ENCODE measurements at regions not wholly inside any gene's neighbourhood (a gene's known extent, or its start where the extent isn't known, plus 50 kb on each side); places are given as distances from the start of the nearest gene placed in this dataset.

DNA sequence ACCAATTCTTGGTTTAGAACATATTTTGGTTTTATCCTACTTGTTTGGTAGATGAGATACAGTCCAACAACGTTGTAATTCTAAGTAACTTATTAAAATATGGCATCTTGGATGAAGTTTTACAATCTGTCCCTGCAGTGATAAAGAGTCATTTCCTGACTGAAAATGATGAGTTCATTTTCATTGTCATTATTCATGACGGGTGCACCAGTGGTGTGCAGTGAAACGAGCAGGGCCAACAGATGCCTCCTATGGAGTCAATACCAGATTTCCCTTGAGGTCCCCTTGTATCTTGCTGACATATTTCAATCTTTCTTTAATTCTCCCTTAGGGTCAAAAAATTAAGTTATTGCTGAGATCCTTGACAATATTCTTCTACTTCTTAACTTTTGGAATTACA lies 438.5 kb downstream of the LRIG3 start:
- ChIA-PET CTCF (no interaction called here), POLR2A (no interaction called here)
- no peak overlapping the region for H3K4me3 ChIP-seq (ENCODE audit: low read depth, low read length)
- no peak overlapping the region for H3K27ac ChIP-seq (ENCODE audit: low read depth, low read length)
- no peak for DNase-seq (ENCODE audit: low read depth, low spot score)
- H3K27me3 ChIP-seq (ENCODE audit: control insufficient read depth, insufficient read depth, low read length), result no peaks in the 10 kb centered on the region
- H3K9me3 ChIP-seq (ENCODE audit: control insufficient read depth, insufficient read depth, low read length), result no peaks in the 10 kb centered on the region
- TF ChIP-seq, protein P1, sequence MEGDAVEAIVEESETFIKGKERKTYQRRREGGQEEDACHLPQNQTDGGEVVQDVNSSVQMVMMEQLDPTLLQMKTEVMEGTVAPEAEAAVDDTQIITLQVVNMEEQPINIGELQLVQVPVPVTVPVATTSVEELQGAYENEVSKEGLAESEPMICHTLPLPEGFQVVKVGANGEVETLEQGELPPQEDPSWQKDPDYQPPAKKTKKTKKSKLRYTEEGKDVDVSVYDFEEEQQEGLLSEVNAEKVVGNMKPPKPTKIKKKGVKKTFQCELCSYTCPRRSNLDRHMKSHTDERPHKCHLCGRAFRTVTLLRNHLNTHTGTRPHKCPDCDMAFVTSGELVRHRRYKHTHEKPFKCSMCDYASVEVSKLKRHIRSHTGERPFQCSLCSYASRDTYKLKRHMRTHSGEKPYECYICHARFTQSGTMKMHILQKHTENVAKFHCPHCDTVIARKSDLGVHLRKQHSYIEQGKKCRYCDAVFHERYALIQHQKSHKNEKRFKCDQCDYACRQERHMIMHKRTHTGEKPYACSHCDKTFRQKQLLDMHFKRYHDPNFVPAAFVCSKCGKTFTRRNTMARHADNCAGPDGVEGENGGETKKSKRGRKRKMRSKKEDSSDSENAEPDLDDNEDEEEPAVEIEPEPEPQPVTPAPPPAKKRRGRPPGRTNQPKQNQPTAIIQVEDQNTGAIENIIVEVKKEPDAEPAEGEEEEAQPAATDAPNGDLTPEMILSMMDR (IDR thresholded peaks at IDR 0.05; ENCODE audit: low read depth, low read length), result no peak

DNA sequence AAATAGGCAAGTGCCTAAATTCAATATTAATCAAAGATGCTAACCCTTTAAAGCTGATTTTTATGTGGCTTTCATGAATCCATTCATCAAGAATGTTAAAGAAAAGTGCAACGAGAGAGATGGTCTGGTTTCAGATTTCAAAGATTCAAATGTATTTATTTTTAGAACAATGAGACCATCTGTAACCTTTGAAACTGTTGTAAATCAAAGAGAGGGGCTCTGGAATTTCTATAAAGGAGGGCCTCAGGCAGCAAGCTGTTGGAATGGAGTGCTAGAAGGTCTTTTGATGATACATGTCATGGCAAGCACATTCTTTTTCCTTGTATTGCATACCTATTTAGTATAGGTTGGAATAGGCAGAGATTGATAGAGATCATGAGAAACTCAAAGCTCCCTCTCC lies 433.0 kb downstream of the LRIG3 start:
- Histone ChIP-seq H3K4me3 (ENCODE audit: low read depth, low read length) (no peak overlapping the region), H3K27me3 (ENCODE audit: control insufficient read depth, insufficient read depth, low read length) (no peaks in the 10 kb centered on the region), H3K9me3 (ENCODE audit: control insufficient read depth, insufficient read depth, low read length) (no peaks in the 10 kb centered on the region), H3K27ac (ENCODE audit: low read depth, low read length) (no peak overlapping the region)
- ChIA-PET CTCF (interaction anchor here (0.7 kb wide), 1 partner anchor 184 kb away, joined by 3 read pairs; no protein-coding TSS in a partner anchor), POLR2A (interaction anchor here (0.7 kb wide), 1 partner anchor 53 kb away, joined by 3 read pairs; no protein-coding TSS in a partner anchor)
- DNase-seq (ENCODE audit: low read depth, low spot score), result no peak
- TF ChIP-seq, protein P1 (IDR thresholded peaks at IDR 0.05; ENCODE audit: low read depth, low read length), result no peak

DNA sequence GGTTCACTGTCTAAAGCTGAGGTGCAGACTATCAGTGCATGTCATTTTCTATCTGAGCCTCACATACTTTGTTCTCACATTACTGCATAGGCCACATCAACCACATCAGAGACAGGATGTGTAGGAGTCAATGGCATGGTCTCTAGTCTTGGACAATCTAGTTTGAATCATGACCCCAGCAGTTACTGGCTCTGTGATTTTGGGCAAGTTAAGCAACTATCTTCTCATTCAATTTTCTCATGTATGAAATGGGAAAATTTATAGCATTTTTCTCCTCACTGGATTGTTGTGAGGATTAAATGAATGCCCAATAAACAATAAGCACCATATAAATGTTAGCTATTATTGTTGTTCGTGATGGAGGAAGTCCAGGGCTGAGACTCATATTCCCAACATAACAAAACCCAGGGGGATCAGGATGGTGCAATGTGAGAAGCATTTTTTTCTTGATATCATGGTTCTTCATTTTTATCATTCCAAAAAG lies 432.6 kb downstream of the LRIG3 start:
- no peak overlapping the region for H3K27ac ChIP-seq (ENCODE audit: low read depth, low read length)

DNA sequence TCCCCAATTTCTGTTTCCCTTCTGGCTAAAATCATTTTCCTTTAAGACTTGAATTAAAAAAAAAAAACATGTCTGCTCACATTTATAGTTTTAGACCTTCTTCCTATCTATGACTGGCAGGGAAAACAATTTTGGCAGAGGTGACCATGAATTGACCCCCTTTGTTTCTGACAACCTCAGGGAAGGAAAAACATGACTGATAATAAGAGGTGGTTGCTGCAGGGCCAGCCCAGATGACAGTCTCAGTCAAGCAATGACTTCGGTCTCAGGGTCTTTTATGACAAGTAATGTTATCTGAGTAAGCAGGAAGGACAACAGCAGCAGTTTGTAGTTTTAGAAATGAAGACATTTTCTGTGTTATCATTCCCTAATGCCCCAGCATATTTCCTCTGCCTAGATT lies 430.9 kb downstream of the LRIG3 start:
- ChIA-PET CTCF (no interaction called here), POLR2A (no interaction called here)
- no peaks in the 10 kb centered on the region for H3K9me3 ChIP-seq (ENCODE audit: control insufficient read depth, insufficient read depth, low read length)
- H3K4me3 ChIP-seq (ENCODE audit: low read depth, low read length), result no peak overlapping the region
- DNase-seq (ENCODE audit: low read depth, low spot score), result no peak
- TF ChIP-seq, protein P1 (IDR thresholded peaks at IDR 0.05; ENCODE audit: low read depth, low read length), result no peak
- H3K27me3 ChIP-seq (ENCODE audit: control insufficient read depth, insufficient read depth, low read length), result no peaks in the 10 kb centered on the region
- no peak overlapping the region for H3K27ac ChIP-seq (ENCODE audit: low read depth, low read length)

More for the DNA sequence above, 432.6 kb downstream of the LRIG3 start:
- no peaks in the 10 kb centered on the region for H3K9me3 ChIP-seq (ENCODE audit: control insufficient read depth, insufficient read depth, low read length)
- POLR2A ChIA-PET, result no interaction called here
- H3K4me3 ChIP-seq (ENCODE audit: low read depth, low read length), result no peak overlapping the region
- CTCF ChIA-PET, result interaction anchor here (0.7 kb wide), 1 partner anchor 184 kb away, joined by 3 read pairs; no protein-coding TSS in a partner anchor
- H3K27me3 ChIP-seq (ENCODE audit: control insufficient read depth, insufficient read depth, low read length), result no peaks in the 10 kb centered on the region
- TF ChIP-seq, protein P1 (IDR thresholded peaks at IDR 0.05; ENCODE audit: low read depth, low read length), result no peak
- DNase-seq (ENCODE audit: low read depth, low spot score), result no peak

DNA sequence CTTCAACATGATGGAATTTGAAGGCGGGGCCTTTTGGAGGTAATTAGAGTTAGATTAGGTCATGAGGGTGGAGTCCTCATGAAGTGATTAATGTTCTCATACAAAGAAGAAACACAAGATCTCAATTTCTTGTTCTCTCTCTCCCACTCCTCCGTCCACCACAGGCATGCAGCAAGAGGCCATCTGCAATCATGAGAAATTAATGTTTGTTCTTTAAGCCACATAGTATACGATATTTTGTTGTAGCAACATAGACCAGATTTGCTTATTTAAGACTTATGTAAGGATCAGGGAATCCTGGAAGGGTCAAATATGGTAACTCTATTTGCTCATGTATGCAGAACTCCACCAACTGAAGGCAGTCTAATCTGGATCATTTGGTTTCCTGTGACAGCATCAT lies 429.0 kb downstream of the LRIG3 start:
- H3K9me3 ChIP-seq (ENCODE audit: control insufficient read depth, insufficient read depth, low read length), result no peaks in the 10 kb centered on the region
- DNase-seq (ENCODE audit: low read depth, low spot score), result peak; percentile 75
- POLR2A ChIA-PET, result no interaction called here
- no peak overlapping the region for H3K27ac ChIP-seq (ENCODE audit: low read depth, low read length)
- TF ChIP-seq, protein P1 (IDR thresholded peaks at IDR 0.05; ENCODE audit: low read depth, low read length), result no peak
- no peak overlapping the region for H3K4me3 ChIP-seq (ENCODE audit: low read depth, low read length)
- H3K27me3 ChIP-seq (ENCODE audit: control insufficient read depth, insufficient read depth, low read length), result no peaks in the 10 kb centered on the region
- CTCF ChIA-PET, result no interaction called here
